ENCODE measurements at regions not wholly inside any gene's neighbourhood (a gene's known extent, or its start where the extent isn't known, plus 50 kb on each side); places are given as distances from the start of the nearest gene placed in this dataset.

DNA sequence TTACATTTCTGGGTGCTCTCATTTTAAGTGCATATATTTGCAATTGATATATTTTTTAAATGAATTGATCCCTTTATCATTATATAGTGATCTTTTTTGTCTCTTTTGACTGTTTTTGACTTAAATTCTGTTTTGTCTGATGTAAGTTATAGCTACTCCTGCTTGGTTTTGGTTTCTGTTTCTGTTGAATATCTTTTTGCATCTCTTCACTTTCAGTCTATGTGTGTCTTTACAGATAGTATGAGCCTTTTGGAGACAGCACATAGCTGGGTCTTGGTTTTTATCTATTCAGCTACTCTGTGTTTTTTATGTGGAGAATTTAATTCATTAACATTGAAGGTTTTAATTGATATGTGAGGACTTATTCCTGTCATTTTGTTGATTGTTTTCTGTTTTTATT lies 311.3 kb downstream of the SPATA31D1 start:
- no peak overlapping the region for H3K4me3 Mint-ChIP-seq
- no peak overlapping the region for H3K27ac Mint-ChIP-seq
- no peak for TF ChIP-seq CTCF (IDR thresholded peaks at IDR 0.05)
- H3K4me1 Mint-ChIP-seq (ENCODE audit: low read depth): no peaks in the 10 kb centered on the region
- H3K36me3 Mint-ChIP-seq (ENCODE audit: low read depth): no peaks in the 10 kb centered on the region
- H3K27me3 Mint-ChIP-seq (ENCODE audit: insufficient read depth): no peaks in the 10 kb centered on the region; the same call in 1 of the 2 replicates
- no peaks in the 10 kb centered on the region for H3K9me3 Mint-ChIP-seq
- no peak for DNase-seq

GRCh38 chr9:82302968-82303655 lies 314.5 kb downstream of the SPATA31D1 start:
- no peaks in the 10 kb centered on the region for H3K4me1 Mint-ChIP-seq (ENCODE audit: low read depth)
- H3K4me3 Mint-ChIP-seq: no peak overlapping the region
- H3K27ac Mint-ChIP-seq: no peak overlapping the region
- no peaks in the 10 kb centered on the region for H3K36me3 Mint-ChIP-seq (ENCODE audit: low read depth)
- no peaks in the 10 kb centered on the region for H3K9me3 Mint-ChIP-seq
- no peak for DNase-seq
- TF ChIP-seq CTCF (IDR thresholded peaks at IDR 0.05): no peak
- no peaks in the 10 kb centered on the region; the same call in 1 of the 2 replicates for H3K27me3 Mint-ChIP-seq (ENCODE audit: insufficient read depth)

DNA sequence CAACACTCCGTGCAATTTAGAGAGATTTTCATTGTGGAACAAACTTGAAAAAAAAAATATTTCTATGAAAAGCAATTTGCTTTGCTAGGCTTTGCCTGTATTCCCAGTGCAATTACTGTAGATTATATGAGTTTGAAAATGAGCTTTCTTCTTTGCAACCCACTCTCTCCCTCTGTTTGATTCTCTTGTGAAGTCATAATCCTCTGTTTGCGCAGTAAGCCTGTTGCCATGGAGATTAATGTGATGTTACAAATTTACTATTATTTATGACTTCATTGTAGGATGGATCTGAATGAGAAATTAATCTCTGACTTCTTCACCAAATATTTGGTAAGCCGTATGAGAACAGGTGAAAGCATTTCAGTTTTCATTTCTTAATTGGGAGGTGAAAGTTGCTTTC lies 320.3 kb downstream of the SPATA31D1 start:
- no peaks in the 10 kb centered on the region; the same call in 1 of the 2 replicates for H3K27me3 Mint-ChIP-seq (ENCODE audit: insufficient read depth)

DNA sequence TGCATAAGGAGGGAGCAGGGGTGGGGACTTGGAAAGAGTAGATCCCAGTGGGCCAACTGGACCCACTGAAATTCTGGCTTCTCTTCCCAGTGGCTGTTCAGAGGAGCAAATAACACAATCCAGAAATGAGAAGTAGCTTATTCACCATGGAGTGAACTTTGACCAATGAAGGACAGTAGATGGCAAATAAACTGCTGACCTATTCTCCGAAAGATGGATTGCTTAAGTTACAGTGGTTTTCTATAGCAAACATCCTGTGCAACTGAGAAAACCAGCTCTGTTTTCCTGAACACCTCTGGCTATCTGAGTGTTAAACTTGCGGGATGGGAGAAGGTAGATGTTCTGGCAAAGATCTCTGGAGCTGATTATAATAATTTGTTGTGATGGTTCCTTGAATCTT lies 325.1 kb downstream of the SPATA31D1 start:
- H3K36me3 Mint-ChIP-seq (ENCODE audit: low read depth): no peaks in the 10 kb centered on the region
- H3K27ac Mint-ChIP-seq: no peak overlapping the region
- H3K27me3 Mint-ChIP-seq (ENCODE audit: insufficient read depth): no peaks in the 10 kb centered on the region
- no peaks in the 10 kb centered on the region for H3K9me3 Mint-ChIP-seq
- DNase-seq: no peak
- no peak for TF ChIP-seq CTCF (IDR thresholded peaks at IDR 0.05)
- no peak overlapping the region for H3K4me3 Mint-ChIP-seq
- H3K4me1 Mint-ChIP-seq (ENCODE audit: low read depth): no peaks in the 10 kb centered on the region

More for the DNA sequence above, 320.3 kb downstream of the SPATA31D1 start:
- no peaks in the 10 kb centered on the region for H3K36me3 Mint-ChIP-seq (ENCODE audit: low read depth)
- no peak for DNase-seq
- no peaks in the 10 kb centered on the region for H3K9me3 Mint-ChIP-seq
- H3K4me1 Mint-ChIP-seq (ENCODE audit: low read depth): no peaks in the 10 kb centered on the region
- no peak for TF ChIP-seq CTCF (IDR thresholded peaks at IDR 0.05)
- no peak overlapping the region for H3K4me3 Mint-ChIP-seq
- H3K27ac Mint-ChIP-seq: no peak overlapping the region

DNA sequence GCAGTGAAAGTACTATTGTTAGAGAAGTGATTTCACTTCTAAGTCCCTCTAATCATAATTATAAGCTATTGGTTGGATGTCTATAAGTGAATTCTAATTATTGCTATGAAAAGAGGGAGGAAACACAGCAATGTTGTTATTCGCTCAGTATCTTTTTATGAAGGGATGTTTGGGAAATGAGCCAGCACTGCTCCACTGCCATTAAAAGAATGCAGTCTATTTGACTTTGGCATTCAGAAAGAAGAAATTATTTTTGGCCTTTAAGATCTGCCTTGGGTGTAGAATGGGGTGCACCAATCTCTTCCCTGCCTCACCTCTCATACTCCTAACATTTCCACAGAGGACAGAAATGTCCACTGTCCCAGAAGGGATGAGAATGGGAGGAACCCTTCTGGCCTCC lies 332.0 kb downstream of the SPATA31D1 start:
- no peak for TF ChIP-seq CTCF (IDR thresholded peaks at IDR 0.05)
- H3K27ac Mint-ChIP-seq: no peak overlapping the region
- peaks cover 8% of the 10 kb centered on the region for H3K4me1 Mint-ChIP-seq (ENCODE audit: low read depth)
- H3K4me3 Mint-ChIP-seq: no peak overlapping the region
- no peak for DNase-seq
- no peaks in the 10 kb centered on the region for H3K27me3 Mint-ChIP-seq (ENCODE audit: insufficient read depth)
- H3K9me3 Mint-ChIP-seq: peaks cover 11% of the 10 kb centered on the region
- H3K36me3 Mint-ChIP-seq (ENCODE audit: low read depth): peaks cover 19% of the 10 kb centered on the region
